ENCODE measurements at regions not wholly inside any gene's neighbourhood (a gene's known extent, or its start where the extent isn't known, plus 50 kb on each side); places are given as distances from the start of the nearest gene placed in this dataset.

DNA sequence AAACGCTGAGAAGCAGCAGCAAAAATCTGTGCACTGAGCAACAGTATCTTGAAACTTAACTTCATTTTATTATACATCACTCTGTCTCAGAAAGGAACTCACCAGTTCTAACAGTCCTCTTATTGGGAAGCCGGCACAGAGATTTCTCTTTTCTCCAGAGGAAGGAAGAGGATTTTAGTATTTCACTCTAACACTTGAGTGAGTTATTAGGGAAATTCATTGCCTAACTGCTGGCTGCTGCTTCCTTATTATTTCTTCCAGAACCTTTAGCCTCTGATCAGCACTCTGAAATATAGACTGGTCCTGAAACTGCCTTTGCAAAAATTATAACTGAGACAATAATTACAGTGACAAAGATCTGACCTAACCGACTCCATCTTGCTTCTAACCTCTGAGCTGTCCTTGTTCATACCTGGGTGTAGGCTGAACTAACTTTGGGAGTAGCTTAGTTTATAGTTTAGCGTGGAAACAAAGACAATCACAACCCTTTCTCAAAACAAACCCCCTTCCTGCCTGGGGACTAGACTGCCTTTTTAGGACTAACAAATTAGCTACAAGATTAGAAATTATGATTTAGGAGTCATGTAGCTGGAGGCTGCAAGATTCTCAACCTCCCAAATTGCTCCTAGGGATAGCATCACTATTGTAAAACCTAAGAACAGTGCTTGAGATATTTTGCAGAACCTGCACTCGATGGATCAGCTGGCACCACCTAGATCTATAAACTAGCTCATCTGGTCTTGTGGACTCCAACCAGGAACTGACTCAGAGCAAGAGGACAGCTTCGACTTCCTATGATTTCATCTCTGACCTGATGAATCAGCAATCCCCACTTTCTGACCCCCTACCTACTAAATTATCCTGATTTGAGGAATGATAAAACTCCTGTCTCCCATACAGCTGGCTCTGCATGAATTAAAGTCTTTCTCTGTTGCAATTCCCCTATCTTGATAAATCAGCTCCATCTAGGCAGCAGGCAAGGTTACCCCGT lies 117.5 kb downstream of the DYRK2 start:
- Histone ChIP-seq H3K4me1 (ENCODE audit: control insufficient read depth, low read length) (peaks cover 18% of the 10 kb centered on the region), H3F3A (ENCODE audit: control insufficient read depth, insufficient read depth) (no peaks in the 10 kb centered on the region), H3K36me3 (ENCODE audit: control insufficient read depth, low read length) (no peaks in the 10 kb centered on the region), H3K27ac (ENCODE audit: low read depth, low read length) (no peak overlapping the region), H3K4me2 (ENCODE audit: low read length) (no peak overlapping the region), H3K27me3 (ENCODE audit: control insufficient read depth, low read length) (no peaks in the 10 kb centered on the region), H3K9me3 (ENCODE audit: control insufficient read depth, insufficient read depth, low read length) (no peaks in the 10 kb centered on the region), H3K4me3 (ENCODE audit: low read length) (no peak overlapping the region), H3K9me2 (replicated peaks; ENCODE audit: control insufficient read depth, low read length) (no peaks in the 10 kb centered on the region), H3K79me2 (ENCODE audit: control insufficient read depth, low read length) (no peaks in the 10 kb centered on the region), H4K20me1 (ENCODE audit: control insufficient read depth, insufficient read depth, low read depth, low read length) (no peaks in the 10 kb centered on the region)
- no peak for TF ChIP-seq EZH2phosphoT487 (IDR thresholded peaks at IDR 0.05; ENCODE audit: borderline replicate concordance, low read length)
- TF ChIP-seq, protein P1, sequence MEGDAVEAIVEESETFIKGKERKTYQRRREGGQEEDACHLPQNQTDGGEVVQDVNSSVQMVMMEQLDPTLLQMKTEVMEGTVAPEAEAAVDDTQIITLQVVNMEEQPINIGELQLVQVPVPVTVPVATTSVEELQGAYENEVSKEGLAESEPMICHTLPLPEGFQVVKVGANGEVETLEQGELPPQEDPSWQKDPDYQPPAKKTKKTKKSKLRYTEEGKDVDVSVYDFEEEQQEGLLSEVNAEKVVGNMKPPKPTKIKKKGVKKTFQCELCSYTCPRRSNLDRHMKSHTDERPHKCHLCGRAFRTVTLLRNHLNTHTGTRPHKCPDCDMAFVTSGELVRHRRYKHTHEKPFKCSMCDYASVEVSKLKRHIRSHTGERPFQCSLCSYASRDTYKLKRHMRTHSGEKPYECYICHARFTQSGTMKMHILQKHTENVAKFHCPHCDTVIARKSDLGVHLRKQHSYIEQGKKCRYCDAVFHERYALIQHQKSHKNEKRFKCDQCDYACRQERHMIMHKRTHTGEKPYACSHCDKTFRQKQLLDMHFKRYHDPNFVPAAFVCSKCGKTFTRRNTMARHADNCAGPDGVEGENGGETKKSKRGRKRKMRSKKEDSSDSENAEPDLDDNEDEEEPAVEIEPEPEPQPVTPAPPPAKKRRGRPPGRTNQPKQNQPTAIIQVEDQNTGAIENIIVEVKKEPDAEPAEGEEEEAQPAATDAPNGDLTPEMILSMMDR (IDR thresholded peaks at IDR 0.05; ENCODE audit: low read depth, low read length, poor library complexity, severe bottlenecking), result no peak

DNA sequence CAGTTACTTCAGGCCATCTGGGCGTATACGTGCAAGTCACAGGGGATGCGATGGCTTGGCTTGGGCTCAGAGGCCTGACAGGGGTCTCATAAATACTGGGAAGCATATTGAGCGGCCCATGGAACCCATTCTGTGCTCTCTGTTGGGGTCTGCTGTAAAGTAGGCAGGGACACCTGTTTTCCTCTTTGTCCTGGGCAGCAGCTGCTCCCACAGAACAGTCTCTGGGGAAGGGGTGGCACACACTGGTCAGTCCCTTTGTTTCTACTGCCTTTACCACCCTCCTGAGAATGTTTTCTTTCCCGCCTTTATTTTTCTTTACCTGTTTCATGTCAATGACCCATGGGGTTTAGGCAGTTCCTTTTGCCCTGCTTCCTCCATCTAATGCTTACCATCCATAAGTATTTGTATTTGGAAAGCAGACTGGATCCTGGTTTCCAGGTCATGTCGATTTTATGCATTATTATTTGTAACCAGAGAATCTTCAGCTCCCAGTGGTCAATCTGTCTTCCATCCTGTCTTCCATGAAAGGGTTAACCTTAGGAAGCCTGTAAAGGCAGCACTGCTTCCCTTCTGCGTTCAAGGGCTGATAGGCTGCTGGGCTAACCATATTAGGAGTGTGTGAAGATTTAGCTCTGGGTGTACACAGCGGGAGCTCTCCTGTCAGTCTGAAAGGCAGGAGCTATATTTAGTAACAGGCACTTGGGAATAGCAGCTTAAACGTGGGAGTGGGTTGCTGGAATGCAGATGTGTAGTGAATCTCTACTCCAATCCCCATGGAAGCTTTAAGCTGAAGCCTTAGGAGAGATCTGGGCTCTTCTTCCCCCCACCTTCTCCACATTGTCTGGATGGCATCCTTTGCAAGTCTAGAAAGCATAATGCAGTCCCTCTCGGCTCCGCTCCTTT lies 124.0 kb downstream of the DYRK2 start:
- Histone ChIP-seq H3K27ac (ENCODE audit: low read depth, low read length) (no peak overlapping the region), H3K27me3 (ENCODE audit: control insufficient read depth, low read length) (no peaks in the 10 kb centered on the region), H3K79me2 (ENCODE audit: control insufficient read depth, low read length) (no peaks in the 10 kb centered on the region), H3K4me2 (ENCODE audit: low read length) (no peak overlapping the region), H3K4me1 (ENCODE audit: control insufficient read depth, low read length) (no peaks in the 10 kb centered on the region), H3K36me3 (ENCODE audit: control insufficient read depth, low read length) (no peaks in the 10 kb centered on the region), H4K20me1 (ENCODE audit: control insufficient read depth, insufficient read depth, low read depth, low read length) (no peaks in the 10 kb centered on the region), H3K9me3 (ENCODE audit: control insufficient read depth, insufficient read depth, low read length) (no peaks in the 10 kb centered on the region), H3K4me3 (ENCODE audit: low read length) (no peak overlapping the region), H3F3A (ENCODE audit: control insufficient read depth, insufficient read depth) (no peaks in the 10 kb centered on the region), H3K9me2 (replicated peaks; ENCODE audit: control insufficient read depth, low read length) (no peaks in the 10 kb centered on the region)
- TF ChIP-seq, protein P1 (IDR thresholded peaks at IDR 0.05; ENCODE audit: low read depth, low read length, poor library complexity, severe bottlenecking), result no peak
- no peak for TF ChIP-seq EZH2phosphoT487 (IDR thresholded peaks at IDR 0.05; ENCODE audit: borderline replicate concordance, low read length)

DNA sequence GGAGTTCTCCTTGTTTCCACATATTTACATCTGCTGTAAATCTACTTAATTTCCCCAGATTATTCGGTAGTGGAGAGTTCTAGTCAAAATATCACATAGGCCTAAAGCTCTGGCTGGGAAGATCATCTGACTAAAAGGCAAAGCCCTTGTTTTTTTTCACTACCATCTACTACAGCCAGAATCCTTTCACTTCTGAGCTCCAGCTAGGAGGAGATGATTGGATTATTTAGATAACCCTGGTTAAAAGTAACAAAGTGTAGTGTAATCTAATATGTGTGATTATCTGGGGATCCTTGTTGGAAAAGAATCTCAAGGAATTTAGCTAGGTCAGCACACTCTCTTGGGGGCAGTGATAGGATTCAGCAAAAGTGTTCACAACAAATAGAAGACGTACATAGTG lies 125.4 kb downstream of the DYRK2 start:
- no peak overlapping the region for H3K4me2 ChIP-seq (ENCODE audit: low read length)
- H3K27ac ChIP-seq (ENCODE audit: low read depth, low read length), result no peak overlapping the region
- no peaks in the 10 kb centered on the region for H3K9me3 ChIP-seq (ENCODE audit: control insufficient read depth, insufficient read depth, low read length)
- peaks cover 6% of the 10 kb centered on the region for H3K4me1 ChIP-seq (ENCODE audit: control insufficient read depth, low read length)
- H3K79me2 ChIP-seq (ENCODE audit: control insufficient read depth, low read length), result no peaks in the 10 kb centered on the region
- H3K4me3 ChIP-seq (ENCODE audit: low read length), result no peak overlapping the region
- no peaks in the 10 kb centered on the region for H4K20me1 ChIP-seq (ENCODE audit: control insufficient read depth, insufficient read depth, low read depth, low read length)
- H3K27me3 ChIP-seq (ENCODE audit: control insufficient read depth, low read length), result no peaks in the 10 kb centered on the region
- H3K9me2 ChIP-seq (replicated peaks; ENCODE audit: control insufficient read depth, low read length), result no peaks in the 10 kb centered on the region
- no peak for TF ChIP-seq EZH2phosphoT487 (IDR thresholded peaks at IDR 0.05; ENCODE audit: borderline replicate concordance, low read length)
- TF ChIP-seq, protein P1 (IDR thresholded peaks at IDR 0.05; ENCODE audit: low read depth, low read length, poor library complexity, severe bottlenecking), result no peak
- no peaks in the 10 kb centered on the region for H3F3A ChIP-seq (ENCODE audit: control insufficient read depth, insufficient read depth)
- H3K36me3 ChIP-seq (ENCODE audit: control insufficient read depth, low read length), result no peaks in the 10 kb centered on the region
